MCF 10A (cell line): ENCODE measurements at regions not wholly inside any gene's neighbourhood (a gene's known extent, or its start where the extent isn't known, plus 50 kb on each side); places are given as distances from the start of the nearest gene placed in this dataset.

Experiments used
- BruUV-seq: library from RNA; stranded (reverse); fragments of 400-500 nt; replicated peaks from 2 replicates; lab custom pipeline; 2021; lab: Mats Ljungman, UMichigan
- CTCF ChIA-PET: fragments of 300-600 bp; sonication (Branson Sonifier 250); formaldehyde crosslinking; extraction: SDS; loops from one replicate; lab custom pipeline; 2021; ENCODE audit warnings: antibody characterized with exemption, inconsistent platforms; lab: Yijun Ruan, JAX
- POLR2A ChIA-PET: fragments of 300-600, 350-650 bp; sonication (Branson Sonifier 250); formaldehyde crosslinking; extraction: SDS; loops from one replicate; lab custom pipeline; 2020; ENCODE audit warnings: antibody characterized with exemption, inconsistent platforms; lab: Yijun Ruan, JAX
- DNase-seq: peaks from one replicate; pipeline ENCODE4 v3.0.0-alpha.2; 2018; ENCODE audit not compliant: unreplicated experiment
- H3K27ac Mint-ChIP-seq: one replicate; pipeline ENCODE4 v1.8.0; 2022; ENCODE audit warnings: mild to moderate bottlenecking, low read depth, mixed read lengths; ENCODE audit not compliant: unreplicated experiment
- H3K27me3 Mint-ChIP-seq: one replicate; pipeline ENCODE4 v1.8.0; 2022; ENCODE audit warnings: mixed read lengths; ENCODE audit not compliant: insufficient read depth, unreplicated experiment
- H3K36me3 Mint-ChIP-seq: one replicate; pipeline ENCODE4 v1.8.0; 2022; ENCODE audit warnings: mild to moderate bottlenecking, moderate library complexity, mixed read lengths; ENCODE audit not compliant: insufficient read depth, unreplicated experiment
- H3K4me1 Mint-ChIP-seq: one replicate; pipeline ENCODE4 v1.8.0; 2022; ENCODE audit warnings: mixed read lengths; ENCODE audit not compliant: insufficient read depth, unreplicated experiment
- H3K4me3 Mint-ChIP-seq: one replicate; pipeline ENCODE4 v1.8.0; 2022; ENCODE audit warnings: mild to moderate bottlenecking, moderate library complexity, mixed read lengths; ENCODE audit not compliant: unreplicated experiment
- H3K9me3 Mint-ChIP-seq: one replicate; pipeline ENCODE4 v1.8.0; 2022; ENCODE audit warnings: mixed read lengths; ENCODE audit not compliant: unreplicated experiment
- intact Hi-C: fragments of 100-400 bp; cut with micrococcal nuclease; formaldehyde crosslinking; loops from 2 replicates; pipeline ENCODE4 v1.14.1; 2022
- TF ChIP-seq, protein P1 (sequence below): fragments of 200-600 bp; IDR thresholded peaks from one replicate; pipeline ENCODE4 v1.8.0; 2022; ENCODE audit warnings: antibody characterized with exemption, mild to moderate bottlenecking; ENCODE audit not compliant: unreplicated experiment

DNA sequence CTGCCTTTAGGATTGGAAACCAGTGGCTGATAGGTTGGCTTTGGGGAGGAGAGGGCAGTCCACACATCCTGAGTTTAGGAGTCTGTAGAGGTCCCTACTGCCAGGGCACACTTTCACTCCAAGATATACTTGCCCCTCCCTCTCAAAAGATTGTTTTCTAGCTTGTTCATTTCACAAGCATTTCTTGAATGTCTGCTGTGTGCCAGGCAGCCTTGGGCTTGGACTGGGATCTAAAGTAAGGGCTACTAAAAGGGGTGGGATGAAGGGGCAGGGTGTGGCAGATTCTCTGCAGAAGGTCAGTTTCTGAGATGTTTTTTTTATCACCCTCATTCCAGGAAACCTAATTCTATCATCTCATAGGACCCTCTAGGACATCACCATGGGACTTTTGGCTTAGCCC is 272.4 kb downstream of the SKAP2 start:
- TF ChIP-seq, protein P1, sequence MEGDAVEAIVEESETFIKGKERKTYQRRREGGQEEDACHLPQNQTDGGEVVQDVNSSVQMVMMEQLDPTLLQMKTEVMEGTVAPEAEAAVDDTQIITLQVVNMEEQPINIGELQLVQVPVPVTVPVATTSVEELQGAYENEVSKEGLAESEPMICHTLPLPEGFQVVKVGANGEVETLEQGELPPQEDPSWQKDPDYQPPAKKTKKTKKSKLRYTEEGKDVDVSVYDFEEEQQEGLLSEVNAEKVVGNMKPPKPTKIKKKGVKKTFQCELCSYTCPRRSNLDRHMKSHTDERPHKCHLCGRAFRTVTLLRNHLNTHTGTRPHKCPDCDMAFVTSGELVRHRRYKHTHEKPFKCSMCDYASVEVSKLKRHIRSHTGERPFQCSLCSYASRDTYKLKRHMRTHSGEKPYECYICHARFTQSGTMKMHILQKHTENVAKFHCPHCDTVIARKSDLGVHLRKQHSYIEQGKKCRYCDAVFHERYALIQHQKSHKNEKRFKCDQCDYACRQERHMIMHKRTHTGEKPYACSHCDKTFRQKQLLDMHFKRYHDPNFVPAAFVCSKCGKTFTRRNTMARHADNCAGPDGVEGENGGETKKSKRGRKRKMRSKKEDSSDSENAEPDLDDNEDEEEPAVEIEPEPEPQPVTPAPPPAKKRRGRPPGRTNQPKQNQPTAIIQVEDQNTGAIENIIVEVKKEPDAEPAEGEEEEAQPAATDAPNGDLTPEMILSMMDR: no peak
- ChIA-PET CTCF (interaction anchor here (0.9 kb wide), 1 partner anchor 148 kb away, joined by 4 read pairs; no protein-coding TSS in a partner anchor), POLR2A (interaction anchor here (0.7 kb wide), 1 partner anchor 55 kb away, joined by 3 read pairs; no protein-coding TSS in a partner anchor)
- Mint-ChIP-seq H3K9me3 (no peaks in the 10 kb centered on the region), H3K27ac (no peak overlapping the region), H3K4me1 (peaks cover 6% of the 10 kb centered on the region), H3K36me3 (peaks cover 1% of the 10 kb centered on the region), H3K27me3 (peaks cover 10% of the 10 kb centered on the region), H3K4me3 (no peak overlapping the region)
- DNase-seq: no peak
- no TSS peak for BruUV-seq
- intact Hi-C loops: no loop called here

- H3K27me3 Mint-ChIP-seq: peaks cover 4% of the 10 kb centered on the region
- no peak for DNase-seq
- TF ChIP-seq, protein P1: no peak
- no peak overlapping the region for H3K27ac Mint-ChIP-seq
- BruUV-seq: no TSS peak
- peaks cover 5% of the 10 kb centered on the region for H3K36me3 Mint-ChIP-seq
- CTCF ChIA-PET: no interaction called here
- peaks cover 2% of the 10 kb centered on the region for H3K4me1 Mint-ChIP-seq
- H3K4me3 Mint-ChIP-seq: no peak overlapping the region
- POLR2A ChIA-PET: interaction anchor here (0.6 kb wide), 1 partner anchor 1721 kb away, joined by 4 read pairs; no protein-coding TSS in a partner anchor
- intact Hi-C loops: no loop called here
- H3K9me3 Mint-ChIP-seq: no peaks in the 10 kb centered on the region
Observed at GRCh38 chr7:26593393-26593792, 271.0 kb downstream of the SKAP2 start.

DNA sequence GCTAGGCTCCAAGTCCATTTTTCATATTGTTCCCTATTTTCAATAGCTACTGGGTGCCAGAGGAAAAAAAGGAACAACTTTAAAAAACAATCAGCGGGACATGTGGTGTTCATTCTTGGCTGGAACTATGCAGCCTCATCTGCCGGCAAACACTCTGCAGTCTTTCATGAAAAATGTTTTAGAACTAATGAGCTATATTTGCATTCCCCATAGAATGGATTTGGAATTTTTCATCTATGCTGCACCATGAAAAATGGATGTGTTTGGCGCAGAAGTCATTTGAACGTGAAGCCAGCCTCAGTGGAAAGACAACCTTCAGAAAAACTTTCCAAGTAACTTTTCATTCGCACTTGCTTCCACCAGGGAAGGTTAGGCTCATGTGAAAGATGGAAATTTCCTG is 270.5 kb downstream of the SKAP2 start:
- CTCF ChIA-PET: no interaction called here
- DNase-seq: no peak
- Mint-ChIP-seq H3K9me3 (no peaks in the 10 kb centered on the region), H3K27ac (no peak overlapping the region), H3K4me3 (no peak overlapping the region), H3K4me1 (no peaks in the 10 kb centered on the region), H3K27me3 (no peaks in the 10 kb centered on the region), H3K36me3 (peaks cover 5% of the 10 kb centered on the region)
- BruUV-seq: no TSS peak
- TF ChIP-seq, protein P1: no peak
- intact Hi-C loops: no loop called here
- POLR2A ChIA-PET: interaction anchor here (0.6 kb wide), 1 partner anchor 1720 kb away, joined by 4 read pairs; no protein-coding TSS in a partner anchor

DNA sequence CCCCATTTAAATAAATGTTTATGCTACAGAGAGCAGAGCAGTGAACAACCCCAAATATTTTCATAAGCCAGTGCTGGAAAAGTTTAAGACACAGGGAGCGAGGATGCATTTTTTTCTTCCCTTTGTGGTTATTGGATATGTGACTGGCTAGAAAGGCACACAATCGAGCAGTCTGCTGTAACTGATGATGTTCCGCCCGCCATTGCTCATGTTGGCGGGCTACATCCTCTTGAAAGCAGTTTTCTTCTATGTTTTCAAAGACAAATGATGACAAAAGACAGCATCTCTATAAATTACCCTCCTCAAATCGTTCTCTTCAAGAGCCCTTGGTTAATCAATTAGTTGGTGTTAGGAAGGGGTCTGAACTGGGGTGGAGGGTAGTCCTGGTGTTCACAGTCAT is 269.8 kb downstream of the SKAP2 start:
- CTCF ChIA-PET: interaction anchor here (0.6 kb wide), 1 partner anchor 29 kb away, joined by 3 read pairs; no protein-coding TSS in a partner anchor
- DNase-seq: no peak
- Mint-ChIP-seq H3K4me3 (no peak overlapping the region), H3K36me3 (peaks cover 5% of the 10 kb centered on the region), H3K27ac (no peak overlapping the region), H3K9me3 (no peaks in the 10 kb centered on the region), H3K27me3 (no peaks in the 10 kb centered on the region), H3K4me1 (no peaks in the 10 kb centered on the region)
- no TSS peak for BruUV-seq
- TF ChIP-seq, protein P1: no peak
- intact Hi-C loops: no loop called here
- POLR2A ChIA-PET: no interaction called here
